Smooth muscle cell (in vitro differentiated cells): ENCODE measurements at regions not wholly inside any gene's neighbourhood (a gene's known extent, or its start where the extent isn't known, plus 50 kb on each side); places are given as distances from the start of the nearest gene placed in this dataset.

ENCODE experiments used
- DNase-seq: peaks from one replicate; lab custom pipeline; 2025; ENCODE audit not compliant: unreplicated experiment; lab: John Stamatoyannopoulos, UW
- H2AFZ ChIP-seq: fragments of 200-600 bp; sonication (generic); 2 replicates; pipeline ENCODE4 v1.6.0; 2016; ENCODE audit warnings: antibody characterized with exemption, low read depth, mild to moderate bottlenecking
- H3F3A ChIP-seq: fragments of 200-600 bp; sonication (generic); 2 replicates; pipeline ENCODE4 v1.6.0; 2017; ENCODE audit warnings: antibody characterized with exemption, low read depth
- H3K27ac ChIP-seq: fragments of 200-600 bp; sonication (generic); 2 replicates; pipeline ENCODE4 v1.5.1; 2016; ENCODE audit warnings: low read depth, mild to moderate bottlenecking
- H3K27me3 ChIP-seq: fragments of 200-600 bp; sonication (generic); 2 replicates; pipeline ENCODE4 v1.6.1; 2016; ENCODE audit warnings: low read depth, mild to moderate bottlenecking
- H3K36me3 ChIP-seq: fragments of 200-600 bp; sonication (generic); 2 replicates; pipeline ENCODE4 v1.5.1; 2016; ENCODE audit warnings: low read depth
- H3K4me1 ChIP-seq: fragments of 200-600 bp; sonication (generic); 2 replicates; pipeline ENCODE4 v1.5.1; 2016; ENCODE audit warnings: low read depth
- H3K4me2 ChIP-seq: fragments of 200-600 bp; sonication (generic); 2 replicates; pipeline ENCODE4 v1.6.0; 2016; ENCODE audit warnings: mild to moderate bottlenecking
- H3K4me3 ChIP-seq: fragments of 200-600 bp; sonication (generic); 2 replicates; pipeline ENCODE4 v1.5.1; 2016; ENCODE audit warnings: mild to moderate bottlenecking
- H3K79me2 ChIP-seq: fragments of 200-600 bp; sonication (generic); 2 replicates; pipeline ENCODE4 v1.6.0; 2016; ENCODE audit warnings: low read depth, mild to moderate bottlenecking
- H3K9ac ChIP-seq: fragments of 200-600 bp; sonication (generic); 2 replicates; pipeline ENCODE4 v1.6.0; 2016; ENCODE audit warnings: low read depth
- H3K9me3 ChIP-seq: fragments of 200-600 bp; sonication (generic); replicated peaks from 2 replicates; pipeline ENCODE4 v1.5.1; 2016; ENCODE audit warnings: low read depth
- H4K20me1 ChIP-seq: fragments of 200-600 bp; sonication (generic); 2 replicates; pipeline ENCODE4 v1.6.0; 2016; ENCODE audit warnings: low read depth
- CTCF ChIP-seq: fragments of 200-600 bp; sonication (generic); IDR thresholded peaks from 2 replicates; pipeline ENCODE4 v1.5.1; 2017; ENCODE audit warnings: borderline replicate concordance, mild to moderate bottlenecking, antibody characterized with exemption; ENCODE audit not compliant: insufficient read depth, poor library complexity, severe bottlenecking
- WGBS: methylation state at CpG from one replicate; pipeline ENCODE4 v1.1.7; 2016; ENCODE audit warnings: low lambda C conversion rate; 5-methylcytosine and 5-hydroxymethylcytosine counted together

- no peaks in the 10 kb centered on the region for H3F3A ChIP-seq
- no peaks in the 10 kb centered on the region for H3K27me3 ChIP-seq
- no peak overlapping the region for H3K27ac ChIP-seq
- H3K4me2 ChIP-seq = no peak overlapping the region
- H3K4me1 ChIP-seq = no peaks in the 10 kb centered on the region
- H4K20me1 ChIP-seq = no peaks in the 10 kb centered on the region
- H3K9me3 ChIP-seq = no peaks in the 10 kb centered on the region
- WGBS = 73% methylated on average over 5 of the region's 5 CpGs
- no peak for TF ChIP-seq CTCF
- DNase-seq = no peak
- no peaks in the 10 kb centered on the region for H3K36me3 ChIP-seq
- H3K79me2 ChIP-seq = no peaks in the 10 kb centered on the region
- H3K9ac ChIP-seq = no peak overlapping the region
- H3K4me3 ChIP-seq = no peak overlapping the region
- no peak overlapping the region for H2AFZ ChIP-seq
Observed at GRCh38 chr18:73959352-73959751, 188.3 kb downstream of the FBXO15 start.

GRCh38 chr18:73954268-73954667, 193.4 kb downstream of the FBXO15 start:
- Histone ChIP-seq H2AFZ (no peak overlapping the region), H3K27me3 (no peaks in the 10 kb centered on the region), H3K36me3 (no peaks in the 10 kb centered on the region), H4K20me1 (no peaks in the 10 kb centered on the region), H3K79me2 (no peaks in the 10 kb centered on the region), H3K4me2 (no peak overlapping the region), H3K4me1 (no peaks in the 10 kb centered on the region), H3K4me3 (no peak overlapping the region), H3F3A (no peaks in the 10 kb centered on the region), H3K27ac (no peak overlapping the region), H3K9me3 (no peaks in the 10 kb centered on the region), H3K9ac (no peak overlapping the region)
- no peak for DNase-seq
- WGBS = 82% methylated on average over 4 of the region's 4 CpGs
- TF ChIP-seq CTCF = no peak

- Histone ChIP-seq H3K4me3 (no peak overlapping the region), H4K20me1 (no peaks in the 10 kb centered on the region), H3K9ac (no peak overlapping the region), H3K4me1 (peaks cover 13% of the 10 kb centered on the region), H3K27me3 (no peaks in the 10 kb centered on the region), H3K27ac (no peak overlapping the region), H3F3A (peaks cover 5% of the 10 kb centered on the region), H2AFZ (no peak overlapping the region), H3K9me3 (no peaks in the 10 kb centered on the region), H3K79me2 (no peaks in the 10 kb centered on the region), H3K4me2 (no peak overlapping the region), H3K36me3 (no peaks in the 10 kb centered on the region)
- 58% methylated on average over 7 of the region's 7 CpGs for WGBS
- TF ChIP-seq CTCF = no peak
- DNase-seq = no peak
Observed at GRCh38 chr18:73952296-73952946, 195.2 kb downstream of the FBXO15 start.

- no peaks in the 10 kb centered on the region for H3K27me3 ChIP-seq
- H4K20me1 ChIP-seq = no peaks in the 10 kb centered on the region
- H3K27ac ChIP-seq = no peak overlapping the region
- H3K4me2 ChIP-seq = no peak overlapping the region
- TF ChIP-seq CTCF = no peak
- peaks cover 13% of the 10 kb centered on the region for H3K4me1 ChIP-seq
- no peak overlapping the region for H2AFZ ChIP-seq
- 82% methylated on average over 2 of the region's 2 CpGs for WGBS
- no peaks in the 10 kb centered on the region for H3K36me3 ChIP-seq
- no peak overlapping the region for H3K9ac ChIP-seq
- H3K4me3 ChIP-seq = no peak overlapping the region
- H3K9me3 ChIP-seq = no peaks in the 10 kb centered on the region
- peaks cover 5% of the 10 kb centered on the region for H3F3A ChIP-seq
- no peak for DNase-seq
- no peaks in the 10 kb centered on the region for H3K79me2 ChIP-seq
Observed at GRCh38 chr18:73950116-73950700, 197.4 kb downstream of the FBXO15 start.
